Activated CD8-positive, alpha-beta T cell treated with anti-CD3 and anti-CD28 coated beads, Interleukin-2, amount 10 ng/mL, durations not matched to agents 7 days and 5 days (primary cell): ENCODE measurements at regions not wholly inside any gene's neighbourhood (a gene's known extent, or its start where the extent isn't known, plus 50 kb on each side); places are given as distances from the start of the nearest gene placed in this dataset.

ENCODE experiments used
- ATAC-seq: fragments of 150-1000 bp; cut with Tn5 transposase; one replicate; pipeline ENCODE4 v1.10.0; 2021; ENCODE audit warnings: moderate library complexity
- CTCF ChIA-PET: fragments of 350-600 bp; sonication (Branson Sonifier 250); formaldehyde crosslinking; loops from one replicate; lab custom pipeline; 2021; ENCODE audit warnings: antibody characterized with exemption; lab: Charles Lee
- POLR2A ChIA-PET: fragments of 350-600 bp; sonication (Branson Sonifier 250); formaldehyde crosslinking; loops from one replicate; lab custom pipeline; 2021; ENCODE audit warnings: antibody characterized with exemption; lab: Charles Lee
- DNase-seq: peaks from one replicate; pipeline ENCODE4 v3.0.0-alpha.2; 2020
- H3K27ac Mint-ChIP-seq: one replicate; pipeline ENCODE4 v1.8.0; 2021; ENCODE audit warnings: mild to moderate bottlenecking, mixed read lengths
- H3K27me3 Mint-ChIP-seq: one replicate; pipeline ENCODE4 v1.8.0; 2021; ENCODE audit warnings: low read depth, mixed read lengths
- H3K36me3 Mint-ChIP-seq: one replicate; pipeline ENCODE4 v1.8.0; 2021; ENCODE audit warnings: low read depth, mixed read lengths
- H3K4me1 Mint-ChIP-seq: one replicate; pipeline ENCODE4 v1.8.0; 2021; ENCODE audit warnings: low read depth, mixed read lengths
- H3K4me3 Mint-ChIP-seq: one replicate; pipeline ENCODE4 v1.8.0; 2021; ENCODE audit warnings: mild to moderate bottlenecking, mixed read lengths
- H3K9me3 Mint-ChIP-seq: one replicate; pipeline ENCODE4 v1.8.0; 2022; ENCODE audit warnings: mixed read lengths; ENCODE audit not compliant: insufficient read depth

DNA sequence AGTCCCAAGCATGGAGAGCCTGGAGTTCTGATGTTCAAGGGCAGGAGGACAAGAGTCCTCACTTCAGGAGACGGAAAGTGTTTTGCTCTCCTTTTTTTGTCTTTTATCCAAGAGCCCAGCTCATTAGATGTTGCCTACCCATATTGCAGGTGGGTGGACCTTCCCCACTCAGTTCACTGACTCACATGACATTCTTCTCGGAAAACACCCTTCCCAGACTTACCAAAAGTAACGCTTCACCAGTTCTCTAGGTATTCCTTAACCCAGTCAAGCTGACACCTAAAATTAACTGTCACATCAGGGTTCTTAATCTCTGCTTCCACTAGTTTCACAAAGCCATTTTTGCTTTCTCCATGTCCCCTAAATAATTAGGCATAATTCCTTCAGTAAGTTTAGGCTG lies 2215.4 kb upstream of the PCDH20 start:
- H3K9me3 Mint-ChIP-seq = peaks cover 4% of the 10 kb centered on the region

DNA sequence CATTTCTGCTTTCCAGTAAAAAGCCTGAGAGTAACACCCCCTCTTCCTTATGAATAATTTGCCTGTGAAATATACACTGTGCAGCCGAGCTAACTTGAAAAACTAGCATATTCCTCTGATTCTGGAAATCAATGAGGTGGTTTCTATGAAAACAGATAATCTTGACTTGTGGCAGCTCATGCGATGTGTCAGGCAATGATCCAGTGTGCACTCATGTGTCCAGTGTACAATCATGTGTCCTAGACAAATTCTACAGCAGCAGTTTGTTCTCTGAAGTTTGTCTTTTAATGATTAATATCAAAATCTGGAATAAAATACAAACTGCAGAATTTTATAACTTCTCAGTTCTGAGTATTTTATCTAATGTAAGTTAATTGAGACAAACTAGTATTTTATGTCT lies 2213.9 kb upstream of the PCDH20 start:
- ATAC-seq (no peak), DNase-seq (no peak)
- Mint-ChIP-seq H3K4me1 (no peaks in the 10 kb centered on the region), H3K4me3 (no peak overlapping the region), H3K9me3 (no peaks in the 10 kb centered on the region), H3K27ac (no peak overlapping the region), H3K27me3 (no peaks in the 10 kb centered on the region), H3K36me3 (no peaks in the 10 kb centered on the region)
- CTCF ChIA-PET = no interaction called here
- POLR2A ChIA-PET = no interaction called here

More for the DNA sequence above, 2215.4 kb upstream of the PCDH20 start:
- no peaks in the 10 kb centered on the region for H3K36me3 Mint-ChIP-seq
- no peaks in the 10 kb centered on the region for H3K4me1 Mint-ChIP-seq
- ChIA-PET POLR2A (no interaction called here), CTCF (no interaction called here)
- no peak overlapping the region for H3K27ac Mint-ChIP-seq
- ATAC-seq (no peak), DNase-seq (no peak)
- no peak overlapping the region for H3K4me3 Mint-ChIP-seq
- no peaks in the 10 kb centered on the region for H3K27me3 Mint-ChIP-seq

- Mint-ChIP-seq H3K27ac (no peak overlapping the region), H3K9me3 (no peaks in the 10 kb centered on the region), H3K4me1 (no peaks in the 10 kb centered on the region), H3K27me3 (no peaks in the 10 kb centered on the region), H3K4me3 (no peak overlapping the region), H3K36me3 (no peaks in the 10 kb centered on the region)
- CTCF ChIA-PET = interaction anchor here (1.0 kb wide), 1 partner anchor 9 kb away, joined by 3 read pairs; no protein-coding TSS in a partner anchor
- ATAC-seq (no peak), DNase-seq (no peak)
- POLR2A ChIA-PET = no interaction called here
Measured at GRCh38 chr13:63628310-63628709, 2212.7 kb upstream of the PCDH20 start.

- POLR2A ChIA-PET = no interaction called here
- DNase-seq = no peak
- no peaks in the 10 kb centered on the region for H3K9me3 Mint-ChIP-seq
- no peaks in the 10 kb centered on the region for H3K36me3 Mint-ChIP-seq
- H3K27me3 Mint-ChIP-seq = no peaks in the 10 kb centered on the region
- no peak for ATAC-seq
- no peaks in the 10 kb centered on the region for H3K4me1 Mint-ChIP-seq
- no peak overlapping the region for H3K4me3 Mint-ChIP-seq
- CTCF ChIA-PET = no interaction called here
- H3K27ac Mint-ChIP-seq = no peak overlapping the region
Measured at GRCh38 chr13:63625869-63626268, 2210.2 kb upstream of the PCDH20 start.

DNA sequence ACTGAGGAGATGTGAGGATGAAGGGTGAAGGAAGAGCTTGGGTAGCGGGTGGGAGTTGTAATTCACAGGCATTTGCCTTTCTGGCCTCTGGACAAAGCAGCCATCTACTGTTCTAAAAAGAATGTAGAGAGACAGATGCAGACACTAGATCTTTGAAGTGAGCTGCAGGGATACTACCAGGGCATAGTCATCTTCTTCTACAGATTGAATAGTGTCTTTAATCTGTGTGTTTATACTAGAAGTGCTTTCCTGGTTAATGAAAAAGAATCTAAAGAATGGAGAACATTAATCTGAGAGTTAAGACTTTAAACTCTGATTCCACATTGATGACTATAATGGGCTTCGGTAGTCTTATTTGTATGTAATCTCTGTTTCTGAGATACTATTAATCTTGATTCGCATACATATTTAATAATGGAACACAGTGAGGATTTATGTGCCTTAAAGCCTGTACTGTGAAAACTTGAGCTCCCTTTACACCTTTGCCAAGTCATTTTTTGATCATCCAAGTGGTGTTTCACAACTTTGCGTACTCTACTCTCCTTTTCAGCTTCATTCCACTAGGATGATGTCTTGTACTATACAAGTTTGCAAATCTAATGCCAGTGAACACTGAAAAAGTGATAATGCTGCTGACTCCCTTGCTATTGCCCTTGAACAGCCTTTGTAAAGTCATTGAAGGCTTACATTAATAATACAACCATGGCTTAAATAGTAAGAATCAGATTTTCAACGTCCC lies 2199.4 kb upstream of the PCDH20 start:
- no peaks in the 10 kb centered on the region for H3K27me3 Mint-ChIP-seq
- DNase-seq = no peak
- no peaks in the 10 kb centered on the region for H3K36me3 Mint-ChIP-seq
- ChIA-PET POLR2A (no interaction called here), CTCF (no interaction called here)
- peaks cover 6% of the 10 kb centered on the region for H3K9me3 Mint-ChIP-seq
- H3K4me1 Mint-ChIP-seq = no peaks in the 10 kb centered on the region
- no peak for ATAC-seq
- no peak overlapping the region for H3K4me3 Mint-ChIP-seq
- no peak overlapping the region for H3K27ac Mint-ChIP-seq

GRCh38 chr13:63607153-63607552 lies 2191.5 kb upstream of the PCDH20 start:
- CTCF ChIA-PET = no interaction called here
- Mint-ChIP-seq H3K9me3 (peaks cover 34% of the 10 kb centered on the region), H3K27ac (no peak overlapping the region), H3K4me3 (no peak overlapping the region), H3K4me1 (no peaks in the 10 kb centered on the region), H3K36me3 (no peaks in the 10 kb centered on the region), H3K27me3 (no peaks in the 10 kb centered on the region)
- ATAC-seq (no peak), DNase-seq (no peak)
- POLR2A ChIA-PET = no interaction called here

- Mint-ChIP-seq H3K27me3 (no peaks in the 10 kb centered on the region), H3K4me1 (no peaks in the 10 kb centered on the region), H3K4me3 (no peak overlapping the region), H3K27ac (no peak overlapping the region), H3K9me3 (peaks cover 42% of the 10 kb centered on the region), H3K36me3 (no peaks in the 10 kb centered on the region)
- no peak for DNase-seq
- ATAC-seq = no peak
- POLR2A ChIA-PET = no interaction called here
- CTCF ChIA-PET = no interaction called here
Measured at GRCh38 chr13:63605962-63606361, 2190.3 kb upstream of the PCDH20 start.

DNA sequence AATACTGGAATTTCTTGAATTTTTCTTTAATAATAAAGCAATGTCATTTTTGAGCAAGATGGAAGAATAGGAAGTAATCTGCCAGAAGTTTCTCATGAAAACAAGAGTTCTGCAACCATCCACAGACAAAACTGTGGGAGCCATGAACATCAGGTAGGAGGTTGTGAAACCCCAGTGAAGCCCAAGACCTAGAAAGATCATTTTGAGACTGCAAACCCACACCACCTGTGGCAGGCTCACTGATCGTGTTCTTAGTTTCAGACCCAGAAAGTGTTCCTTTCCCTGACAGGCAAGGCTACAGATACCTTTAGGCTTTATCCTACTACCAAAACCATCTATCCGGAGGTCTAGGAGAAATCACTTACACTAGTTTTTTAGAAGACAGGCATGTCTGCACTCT lies 2189.8 kb upstream of the PCDH20 start:
- peaks cover 42% of the 10 kb centered on the region for H3K9me3 Mint-ChIP-seq
- no peak overlapping the region for H3K4me3 Mint-ChIP-seq
- no peak overlapping the region for H3K27ac Mint-ChIP-seq
- ChIA-PET POLR2A (no interaction called here), CTCF (no interaction called here)
- no peak for ATAC-seq
- DNase-seq = no peak
- no peaks in the 10 kb centered on the region for H3K36me3 Mint-ChIP-seq
- H3K27me3 Mint-ChIP-seq = no peaks in the 10 kb centered on the region
- no peaks in the 10 kb centered on the region for H3K4me1 Mint-ChIP-seq

GRCh38 chr13:63595811-63596210 lies 2180.2 kb upstream of the PCDH20 start:
- CTCF ChIA-PET = no interaction called here
- Mint-ChIP-seq H3K9me3 (peaks cover 12% of the 10 kb centered on the region), H3K27me3 (no peaks in the 10 kb centered on the region)

DNA sequence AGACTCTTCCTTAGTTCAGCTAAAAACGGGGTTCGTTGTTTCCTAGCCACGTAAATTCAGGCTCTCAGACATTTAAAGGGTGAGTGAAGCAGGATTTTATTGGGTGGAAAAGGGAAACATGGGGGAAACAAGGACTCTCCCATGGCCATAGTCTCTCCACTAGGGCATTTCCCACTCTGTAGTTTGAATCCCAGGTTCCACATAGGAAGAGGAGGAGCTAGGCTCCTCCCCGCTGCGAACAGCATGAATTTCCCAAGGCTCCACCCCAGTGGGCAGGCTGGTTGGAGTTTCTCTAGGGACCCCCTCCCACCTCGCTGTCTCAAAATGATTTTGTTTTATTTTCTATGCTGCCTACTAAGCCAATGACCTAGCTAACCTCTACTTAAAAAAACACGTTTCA lies 2170.8 kb upstream of the PCDH20 start:
- POLR2A ChIA-PET = no interaction called here

More at GRCh38 chr13:63595811-63596210, 2180.2 kb upstream of the PCDH20 start:
- H3K4me3 Mint-ChIP-seq = no peak overlapping the region
- H3K27ac Mint-ChIP-seq = no peak overlapping the region
- ATAC-seq = no peak
- POLR2A ChIA-PET = no interaction called here
- no peaks in the 10 kb centered on the region for H3K36me3 Mint-ChIP-seq
- H3K4me1 Mint-ChIP-seq = no peaks in the 10 kb centered on the region
- no peak for DNase-seq

DNA sequence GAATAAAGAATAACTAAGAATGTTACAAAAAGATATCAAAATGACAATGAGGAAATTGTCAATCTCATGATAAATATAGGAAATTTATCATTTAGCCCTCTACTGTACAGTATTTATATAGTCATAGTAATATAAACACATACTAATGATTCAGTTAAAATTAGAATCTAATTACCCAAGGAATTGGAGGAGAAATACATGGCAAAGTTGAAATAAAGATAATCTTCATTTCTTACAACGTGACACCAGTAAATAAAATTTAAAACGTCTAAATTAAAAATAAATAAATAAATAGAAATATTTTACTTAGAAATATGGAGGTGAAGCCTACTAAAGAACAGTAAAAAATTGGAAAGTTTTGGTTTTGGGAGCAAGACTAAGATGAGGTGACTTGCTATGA lies 2163.1 kb upstream of the PCDH20 start:
- POLR2A ChIA-PET = no interaction called here
- Mint-ChIP-seq H3K4me3 (no peak overlapping the region), H3K9me3 (peaks cover 14% of the 10 kb centered on the region), H3K36me3 (no peaks in the 10 kb centered on the region), H3K4me1 (no peaks in the 10 kb centered on the region), H3K27me3 (no peaks in the 10 kb centered on the region), H3K27ac (no peak overlapping the region)
- no peak for DNase-seq
- CTCF ChIA-PET = no interaction called here
- ATAC-seq = no peak

More for the DNA sequence above, 2170.8 kb upstream of the PCDH20 start:
- no peak for ATAC-seq
- no peak for DNase-seq
- Mint-ChIP-seq H3K4me3 (no peak overlapping the region), H3K4me1 (no peaks in the 10 kb centered on the region), H3K9me3 (peaks cover 11% of the 10 kb centered on the region), H3K27ac (no peak overlapping the region), H3K27me3 (no peaks in the 10 kb centered on the region), H3K36me3 (no peaks in the 10 kb centered on the region)
- CTCF ChIA-PET = no interaction called here

- ATAC-seq (no peak), DNase-seq (no peak)
- POLR2A ChIA-PET = no interaction called here
- no peaks in the 10 kb centered on the region for H3K4me1 Mint-ChIP-seq
- H3K9me3 Mint-ChIP-seq = peaks cover 5% of the 10 kb centered on the region
- no peaks in the 10 kb centered on the region for H3K27me3 Mint-ChIP-seq
- CTCF ChIA-PET = no interaction called here
- no peak overlapping the region for H3K27ac Mint-ChIP-seq
- no peaks in the 10 kb centered on the region for H3K36me3 Mint-ChIP-seq
- no peak overlapping the region for H3K4me3 Mint-ChIP-seq
Measured at GRCh38 chr13:63567031-63567430, 2151.4 kb upstream of the PCDH20 start.

- no peak for DNase-seq
- Mint-ChIP-seq H3K27ac (no peak overlapping the region), H3K4me3 (no peak overlapping the region), H3K27me3 (no peaks in the 10 kb centered on the region), H3K9me3 (peaks cover 7% of the 10 kb centered on the region), H3K36me3 (no peaks in the 10 kb centered on the region), H3K4me1 (no peaks in the 10 kb centered on the region)
- ATAC-seq = no peak
- ChIA-PET POLR2A (no interaction called here), CTCF (no interaction called here)
Measured at GRCh38 chr13:63554157-63554556, 2138.5 kb upstream of the PCDH20 start.
